Posterior cingulate gyrus (tissue), 11 donors: ENCODE measurements at regions not wholly inside any gene's neighbourhood (a gene's known extent, or its start where the extent isn't known, plus 50 kb on each side); places are given as distances from the start of the nearest gene placed in this dataset.
A peak's percentile ranks its signal among the peaks of the same experiment; 100 is the strongest.
"Not testable (repeated sequence)": the region's sequence is repeated elsewhere in the genome, so short reads cannot be mapped to it uniquely, and the experiment has no call there.

ENCODE experiments used
- DNase-seq, 10 donors: peaks; one replicate each; pipeline versions ENCODE4 v3.0.0 to v3.0.0-alpha.2; 2020 to 2021; ENCODE audit warnings: mixed read lengths in 3 of 10
- intact Hi-C: fragments of 100-400 bp; cut with DNase I; formaldehyde crosslinking; loops from one replicate; pipeline ENCODE4 v1.15.1; 2023

DNA sequence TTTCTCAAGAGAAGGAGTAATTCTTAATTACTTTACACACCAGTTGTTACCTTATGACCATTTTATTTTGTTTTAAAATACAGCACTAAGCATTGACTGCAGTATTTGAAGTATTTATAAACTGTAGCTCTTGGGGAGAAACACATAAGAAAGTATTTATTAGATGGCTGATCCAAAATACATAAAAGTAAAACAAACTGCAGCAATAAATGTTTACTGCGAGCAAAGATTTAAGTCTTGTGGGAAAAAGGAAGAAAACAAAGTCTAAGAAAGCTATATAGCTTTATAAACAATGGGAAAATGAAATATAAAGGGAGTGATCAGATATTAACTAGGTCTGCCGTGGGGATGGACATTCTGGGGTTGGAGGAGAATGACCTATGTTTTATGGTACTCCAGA lies 347.2 kb upstream of the ZC3H15 start:
- no peak for DNase-seq
- intact Hi-C loops = no loop called here

DNA sequence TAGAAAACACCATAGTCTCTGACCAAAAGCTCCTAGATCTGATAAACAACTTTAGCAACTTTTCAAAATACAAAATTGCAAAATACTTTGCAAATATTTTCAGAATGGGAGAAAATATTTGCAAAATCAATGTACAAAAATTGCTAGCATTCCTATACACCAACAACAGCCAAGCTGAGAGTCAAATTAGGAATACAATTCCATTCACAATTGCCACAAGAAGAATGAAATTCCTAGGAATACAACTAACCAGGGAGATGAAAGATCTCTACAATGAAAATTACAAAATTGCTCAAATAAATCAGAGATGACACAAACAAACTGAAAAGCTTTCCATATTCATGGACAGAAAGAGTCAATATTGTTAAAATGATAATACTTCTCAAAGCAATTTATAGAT lies 327.0 kb upstream of the ZC3H15 start:
- intact Hi-C loops = no loop called here
- no peak for DNase-seq

DNA sequence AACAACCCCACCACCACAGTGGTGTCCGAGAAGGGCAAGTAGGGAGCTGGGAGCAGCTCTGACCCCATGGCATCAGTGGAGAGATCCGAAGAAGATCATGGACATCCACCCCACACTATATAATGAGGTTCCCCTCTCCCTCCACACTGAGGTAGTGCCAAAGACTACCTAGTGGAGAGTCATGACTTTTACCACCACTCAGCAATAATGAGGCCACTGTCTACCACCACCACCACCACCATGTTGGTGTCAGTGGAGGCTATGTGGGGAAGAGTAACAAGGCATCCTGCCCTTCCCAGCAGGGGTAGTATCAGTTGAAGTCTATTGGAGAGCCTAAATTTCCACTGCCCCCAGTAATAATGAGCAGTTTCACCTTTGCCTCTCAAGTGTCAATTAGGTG lies 321.7 kb upstream of the ZC3H15 start:
- intact Hi-C loops = no loop called here
- no peak for DNase-seq

DNA sequence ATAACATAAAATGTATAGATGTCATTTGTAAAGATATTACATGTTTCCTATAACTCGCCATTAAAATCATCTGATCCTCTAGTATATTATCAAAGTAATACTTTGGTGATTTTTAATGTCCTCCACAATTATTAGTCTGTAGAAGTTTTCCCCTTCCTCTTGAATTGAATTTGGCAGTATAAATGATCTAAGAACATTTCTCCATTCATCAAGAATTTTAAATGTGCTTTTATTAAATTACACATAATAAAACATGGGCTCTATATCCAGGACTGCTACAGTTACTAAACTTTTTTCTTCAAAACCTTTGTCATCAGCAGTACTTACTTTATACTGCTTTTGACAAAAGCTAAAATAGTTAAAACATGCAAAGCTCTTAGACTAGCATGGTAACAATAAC lies 315.4 kb upstream of the ZC3H15 start:
- intact Hi-C loops = no loop called here
- no peak for DNase-seq

DNA sequence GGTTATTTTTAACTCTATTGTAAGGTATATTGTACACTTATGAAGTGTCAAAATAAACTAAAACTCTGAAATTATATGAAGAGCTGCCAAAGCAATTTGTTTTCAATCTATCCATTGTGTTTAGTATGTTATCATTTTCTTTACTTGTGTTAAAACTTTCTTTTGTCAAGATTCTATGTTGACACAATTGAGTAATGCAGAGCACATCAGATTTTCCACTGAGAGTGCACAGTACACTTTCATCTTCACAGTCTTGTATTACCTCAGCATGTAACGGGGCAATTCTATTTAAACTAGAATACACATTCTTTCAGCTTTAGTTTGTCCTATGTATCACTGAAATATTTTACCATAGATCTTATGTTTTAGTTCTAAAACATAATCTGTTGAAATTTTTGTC lies 304.4 kb upstream of the ZC3H15 start:
- no peak for DNase-seq
- intact Hi-C loops = no loop called here

DNA sequence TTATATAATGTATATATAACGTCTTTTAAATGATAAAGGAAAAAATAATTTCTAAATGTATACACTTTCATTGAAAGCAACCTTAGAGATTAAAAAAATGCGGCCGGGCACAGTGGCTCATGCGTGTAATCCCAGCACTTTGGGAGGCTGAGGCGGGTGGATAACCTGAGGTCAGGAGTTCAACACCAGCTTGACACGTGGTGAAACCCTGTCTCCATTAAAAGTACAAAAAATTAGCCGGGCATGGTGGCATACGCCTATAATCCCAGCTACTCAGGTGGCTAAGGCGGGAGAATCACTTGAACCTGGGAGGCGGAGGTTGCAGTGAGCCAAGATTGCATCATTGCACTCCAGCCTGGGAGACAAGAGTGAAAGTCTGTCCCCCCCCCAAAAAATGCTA lies 303.7 kb upstream of the ZC3H15 start:
- intact Hi-C loops = not testable (repeated sequence)
- peak in 2 of 10 donors; percentile 15 to 60 for DNase-seq

DNA sequence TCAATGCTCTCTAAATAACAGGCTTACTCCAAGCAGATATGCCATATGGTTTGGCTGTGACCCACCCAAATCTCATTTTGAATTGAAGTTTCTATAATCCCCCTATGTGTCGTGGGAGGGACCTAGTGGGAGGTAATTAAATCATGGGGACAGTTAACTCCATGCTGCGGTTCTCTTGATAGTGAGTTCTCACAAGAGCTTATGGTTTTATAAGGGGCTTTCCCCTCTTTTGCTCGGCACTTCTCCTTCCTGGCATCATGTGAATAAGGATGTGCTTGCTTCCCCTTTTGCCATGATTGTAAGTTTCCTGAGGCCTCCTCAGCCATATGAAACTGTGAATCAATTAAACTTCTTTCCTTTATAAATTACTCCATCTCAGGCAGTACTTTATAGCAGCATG lies 302.7 kb upstream of the ZC3H15 start:
- intact Hi-C loops = no loop called here
- no peak for DNase-seq

DNA sequence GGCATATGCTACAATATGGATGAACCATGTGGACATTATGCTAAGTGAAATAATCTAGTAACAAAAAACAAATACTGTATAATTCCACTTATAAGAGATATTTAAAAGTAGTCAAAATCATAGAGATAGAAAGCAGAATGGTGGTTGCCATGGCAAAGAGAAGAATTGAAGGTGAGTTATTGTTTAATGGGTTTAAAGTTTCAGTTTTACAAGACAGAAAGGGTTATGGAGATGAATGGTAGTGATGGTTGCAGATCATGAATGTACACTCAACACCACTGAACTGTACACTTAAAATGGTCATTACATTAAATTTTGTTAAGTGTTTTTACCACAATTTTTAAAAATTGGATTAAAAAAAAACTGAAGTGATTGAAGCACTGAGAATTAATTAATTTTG lies 298.2 kb upstream of the ZC3H15 start:
- DNase-seq = no peak
- intact Hi-C loops = no loop called here

DNA sequence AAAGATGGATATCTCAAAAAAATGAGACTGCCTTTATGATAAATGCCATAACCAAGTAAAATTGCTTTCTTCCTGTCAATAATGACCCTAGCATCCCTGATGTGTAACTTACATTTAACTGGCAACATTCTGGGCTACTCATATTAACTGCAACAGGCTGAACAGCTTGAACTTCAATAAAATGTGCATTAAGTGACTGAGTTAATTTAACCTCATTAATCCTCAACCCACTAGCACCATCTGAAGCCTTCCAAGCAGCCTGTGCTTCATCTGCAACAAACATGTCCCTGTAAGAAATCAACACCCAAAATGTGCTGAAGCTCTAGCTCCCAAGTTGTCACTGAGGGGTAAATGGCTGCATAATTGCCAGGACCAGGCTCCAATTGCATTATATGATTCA lies 296.2 kb upstream of the ZC3H15 start:
- intact Hi-C loops = no loop called here
- no peak for DNase-seq

DNA sequence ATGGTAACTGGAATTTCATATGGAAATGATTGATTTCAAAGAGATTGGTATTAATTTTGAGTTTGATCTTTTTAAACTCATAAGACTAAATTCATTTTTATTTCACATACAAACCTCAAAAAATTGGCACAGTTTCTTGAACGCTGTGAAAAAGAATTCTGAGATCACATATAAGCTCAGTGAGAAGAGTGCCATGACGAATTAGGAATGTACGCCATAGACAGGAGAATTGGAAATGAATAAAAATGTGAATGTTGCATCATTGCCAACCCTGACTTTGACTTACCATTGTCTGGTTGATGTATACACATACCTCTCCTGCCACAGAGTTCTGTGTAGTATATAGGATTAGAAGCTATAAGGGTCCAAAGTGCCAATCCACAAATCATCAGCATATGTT lies 290.4 kb upstream of the ZC3H15 start:
- intact Hi-C loops = no loop called here
- DNase-seq = no peak

DNA sequence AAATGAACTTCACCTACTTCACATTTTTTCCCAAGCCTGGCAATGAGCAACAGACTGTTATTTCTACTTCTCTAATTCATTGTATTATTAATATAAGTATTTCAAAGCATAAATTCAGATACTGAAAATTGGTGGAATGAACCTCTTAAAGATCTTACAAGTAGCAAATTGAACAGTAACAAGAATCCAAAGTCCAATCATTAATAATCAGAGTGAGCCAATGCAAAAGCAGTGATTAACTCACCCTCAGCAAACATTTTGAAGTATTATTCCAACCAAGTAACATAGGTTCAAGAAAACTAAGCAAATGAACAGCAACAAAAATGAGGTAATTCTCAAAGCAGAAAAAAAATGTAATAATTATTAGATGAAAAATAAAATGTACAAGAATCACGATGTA lies 288.1 kb upstream of the ZC3H15 start:
- DNase-seq = no peak
- intact Hi-C loops = no loop called here

DNA sequence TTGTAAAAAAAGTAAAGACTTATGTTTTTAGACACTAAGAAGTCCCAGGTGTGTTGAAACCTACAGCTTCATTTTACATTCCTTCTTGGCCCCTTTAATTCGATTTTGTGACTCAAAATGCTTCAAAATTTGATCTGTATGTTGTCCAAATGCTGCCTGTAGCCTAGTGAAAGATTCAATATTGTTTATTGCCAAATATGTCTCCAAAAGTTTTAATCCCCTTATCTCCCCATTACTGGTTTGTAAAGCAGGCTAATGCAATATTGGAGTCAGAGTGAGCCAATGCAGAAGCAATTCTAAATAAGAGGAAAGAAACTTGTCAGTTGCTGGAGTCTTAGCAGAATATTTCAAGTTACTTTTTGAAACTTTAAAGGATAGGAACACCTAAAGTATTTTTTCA lies 287.0 kb upstream of the ZC3H15 start:
- intact Hi-C loops = no loop called here
- DNase-seq = no peak

DNA sequence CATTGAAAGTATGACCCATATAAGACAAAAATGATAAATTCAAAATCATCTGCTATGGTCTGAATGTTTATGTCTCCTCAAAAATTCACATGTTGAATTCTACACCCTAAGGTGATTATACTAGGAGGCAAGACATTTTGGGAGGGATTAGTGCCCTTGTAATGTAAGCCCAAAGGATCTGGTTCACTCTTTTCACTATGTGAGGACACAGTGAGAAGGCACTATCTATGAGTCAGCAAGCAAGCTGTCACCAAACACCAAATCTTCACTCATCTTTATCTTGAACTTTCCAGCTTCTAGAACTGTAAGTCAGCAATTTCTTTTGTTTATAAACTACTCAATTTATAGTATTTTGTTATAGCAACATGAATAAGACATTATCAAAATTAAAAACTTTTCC lies 284.7 kb upstream of the ZC3H15 start:
- intact Hi-C loops = no loop called here
- no peak for DNase-seq

DNA sequence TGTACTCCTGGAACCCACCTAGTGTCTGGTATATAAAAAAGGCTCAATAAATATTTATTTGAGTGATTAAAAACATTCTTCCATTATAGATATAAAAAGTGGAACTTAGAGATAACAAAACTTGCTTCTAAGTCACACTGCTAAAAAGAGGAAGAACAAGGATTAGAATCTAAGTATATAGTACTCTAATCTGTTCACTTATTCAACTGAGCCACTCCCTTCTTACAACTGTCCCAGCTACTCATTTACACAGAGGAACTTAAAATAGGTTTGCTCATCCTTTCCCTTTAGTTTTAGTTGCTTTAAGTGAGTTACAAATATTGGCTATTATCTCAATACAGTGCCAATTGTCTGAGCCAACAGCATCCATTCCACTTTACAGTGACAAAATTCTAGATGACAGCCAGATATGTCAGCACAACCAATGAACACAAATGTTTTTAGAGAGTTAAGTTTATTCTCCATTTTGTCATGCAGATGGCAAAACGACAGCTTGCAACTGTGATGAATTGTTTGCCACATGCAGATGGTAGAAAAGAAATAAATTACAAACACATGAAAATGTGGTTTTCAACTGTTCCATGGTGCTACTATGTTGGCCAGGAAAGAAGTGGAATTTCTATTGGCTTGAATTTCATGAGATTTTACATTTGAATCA lies 280.7 kb upstream of the ZC3H15 start:
- intact Hi-C loops = no loop called here
- no peak for DNase-seq

DNA sequence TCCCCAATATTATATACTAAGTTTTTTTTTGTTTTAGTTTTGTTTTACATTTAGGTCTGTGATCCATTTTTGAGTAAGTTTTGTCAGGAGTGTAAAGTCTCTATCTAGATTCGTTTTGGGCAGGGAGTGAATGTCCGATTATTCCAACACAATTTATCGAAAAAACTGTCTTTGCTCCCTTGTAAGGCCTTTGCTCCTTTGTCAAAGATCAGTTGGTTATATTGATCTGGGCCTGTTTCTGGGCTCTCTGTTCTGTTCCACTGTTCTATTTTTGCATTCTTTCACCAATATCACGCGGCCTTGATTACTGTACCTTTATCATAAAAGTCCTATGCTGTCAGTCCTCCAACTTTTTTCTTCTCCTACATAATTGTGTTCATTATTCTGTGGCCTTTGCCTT lies 276.5 kb upstream of the ZC3H15 start:
- intact Hi-C loops = no loop called here
- DNase-seq = no peak

DNA sequence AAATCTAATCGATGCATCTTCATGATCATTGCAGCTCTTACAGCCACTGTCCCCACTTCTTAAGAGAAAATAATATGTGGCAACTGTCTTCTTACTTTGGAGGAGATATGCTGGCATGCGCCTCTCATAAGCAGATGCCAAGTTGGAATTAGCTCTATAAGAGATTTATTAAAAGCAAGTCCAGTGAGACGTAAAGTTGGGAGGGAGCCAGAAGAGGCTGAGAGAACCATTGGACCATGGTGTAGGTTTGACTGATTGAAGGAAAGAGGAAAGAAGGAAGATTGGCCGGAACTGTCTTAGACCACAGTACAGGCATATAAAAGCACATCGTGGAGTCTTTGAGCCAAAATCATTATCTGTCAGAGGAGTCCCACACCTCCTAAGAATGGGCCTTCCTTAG lies 265.7 kb upstream of the ZC3H15 start:
- DNase-seq = no peak
- intact Hi-C loops = no loop called here

DNA sequence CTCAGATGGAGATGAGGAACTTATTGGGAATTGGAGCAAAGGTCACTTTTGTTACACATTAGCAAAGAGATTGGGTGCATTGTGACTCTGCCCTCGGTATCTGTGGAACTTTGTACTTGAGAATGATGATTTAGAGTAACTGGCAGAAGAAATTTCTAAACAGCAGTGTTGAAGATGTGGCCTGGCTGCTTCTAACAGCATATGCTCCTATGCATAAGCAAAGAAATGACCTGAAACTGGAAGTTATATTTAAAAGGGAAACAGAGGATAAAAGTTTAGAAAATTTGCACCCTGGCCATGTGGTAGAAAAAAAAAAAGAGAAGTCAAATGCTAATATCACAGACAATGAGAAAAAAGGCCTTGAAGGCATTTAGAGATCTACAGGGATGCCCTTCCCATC lies 256.8 kb upstream of the ZC3H15 start:
- intact Hi-C loops = no loop called here
- no peak for DNase-seq

DNA sequence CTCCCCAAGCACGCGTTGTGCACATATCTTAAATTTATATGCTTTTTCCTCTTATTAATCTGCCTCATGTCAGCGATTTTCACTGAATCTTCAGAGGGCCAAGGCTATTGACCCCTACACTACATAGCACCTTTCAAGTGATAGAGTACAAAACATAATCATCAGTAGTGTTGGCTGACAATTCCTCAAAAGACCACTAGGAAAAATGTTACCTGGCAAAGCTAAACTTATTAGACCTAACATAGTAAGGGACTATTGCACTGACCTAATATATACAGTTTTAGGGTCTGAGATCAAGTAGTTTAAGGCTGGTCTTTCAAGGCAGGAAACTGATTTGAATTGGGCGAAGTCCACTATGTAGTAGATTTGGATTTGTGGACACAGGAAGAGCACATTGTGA lies 244.2 kb upstream of the ZC3H15 start:
- no peak for DNase-seq
- intact Hi-C loops = no loop called here

DNA sequence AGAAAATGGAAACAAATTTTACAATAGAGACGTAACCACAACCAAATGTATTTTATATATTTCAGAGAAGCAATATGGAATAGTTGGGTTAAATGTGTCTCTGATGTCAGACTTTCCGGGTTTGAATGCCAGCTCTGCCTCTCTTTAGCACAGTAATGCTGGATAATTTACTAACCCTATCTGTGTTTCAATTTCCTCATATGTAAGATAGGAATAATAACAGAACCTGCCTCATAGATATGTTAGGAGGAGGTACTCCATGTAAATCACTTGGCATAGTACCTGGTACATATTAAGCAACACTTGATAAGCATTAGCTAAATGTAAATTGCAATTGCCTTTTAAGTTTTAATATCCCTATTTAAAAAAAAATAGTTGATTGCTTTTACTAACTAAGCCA lies 231.3 kb upstream of the ZC3H15 start:
- no peak for DNase-seq
- intact Hi-C loops = loop anchor here (10.0 kb wide), 1 partner anchor 1650 kb away; no protein-coding TSS in a partner anchor

DNA sequence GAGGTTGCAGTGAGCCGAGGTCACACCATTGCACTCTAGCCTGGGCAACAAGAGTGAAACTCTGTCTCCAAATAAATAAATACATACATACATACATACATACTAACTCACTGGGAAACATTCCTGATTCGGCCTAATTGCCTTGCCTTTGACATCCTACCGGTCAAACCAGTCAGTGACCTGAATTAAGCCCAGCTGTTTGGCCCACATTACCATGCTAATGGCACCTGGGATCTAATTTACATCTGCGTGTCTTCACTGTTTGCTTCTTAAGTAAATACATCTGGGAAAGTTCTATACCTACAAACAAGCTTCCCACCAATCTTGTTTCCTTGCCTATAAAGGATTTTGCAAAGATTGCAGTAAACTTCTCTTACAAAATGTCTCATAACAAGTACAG lies 230.2 kb upstream of the ZC3H15 start:
- DNase-seq = no peak
- intact Hi-C loops = loop anchor here (10.0 kb wide), 1 partner anchor 1651 kb away; no protein-coding TSS in a partner anchor

DNA sequence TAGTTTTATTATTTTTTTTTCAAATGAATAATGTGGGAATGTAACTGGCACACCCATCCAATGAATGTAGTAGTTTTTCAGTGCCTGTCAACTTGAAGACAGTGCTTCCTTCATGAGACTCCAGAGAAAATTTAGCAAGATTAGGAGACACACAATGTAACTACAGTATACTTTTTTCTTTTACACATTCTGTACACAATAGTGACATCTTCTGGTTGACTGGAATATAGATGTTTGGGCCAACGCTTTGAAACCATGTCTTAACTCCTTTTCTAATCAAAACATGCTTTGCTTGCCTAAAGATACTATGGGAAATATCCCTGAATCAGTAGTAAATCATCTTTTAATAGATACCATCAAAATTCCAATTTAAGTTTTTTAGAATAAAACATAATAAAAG lies 229.5 kb upstream of the ZC3H15 start:
- intact Hi-C loops = loop anchor here (10.0 kb wide), 1 partner anchor 1652 kb away; no protein-coding TSS in a partner anchor
- DNase-seq = no peak

DNA sequence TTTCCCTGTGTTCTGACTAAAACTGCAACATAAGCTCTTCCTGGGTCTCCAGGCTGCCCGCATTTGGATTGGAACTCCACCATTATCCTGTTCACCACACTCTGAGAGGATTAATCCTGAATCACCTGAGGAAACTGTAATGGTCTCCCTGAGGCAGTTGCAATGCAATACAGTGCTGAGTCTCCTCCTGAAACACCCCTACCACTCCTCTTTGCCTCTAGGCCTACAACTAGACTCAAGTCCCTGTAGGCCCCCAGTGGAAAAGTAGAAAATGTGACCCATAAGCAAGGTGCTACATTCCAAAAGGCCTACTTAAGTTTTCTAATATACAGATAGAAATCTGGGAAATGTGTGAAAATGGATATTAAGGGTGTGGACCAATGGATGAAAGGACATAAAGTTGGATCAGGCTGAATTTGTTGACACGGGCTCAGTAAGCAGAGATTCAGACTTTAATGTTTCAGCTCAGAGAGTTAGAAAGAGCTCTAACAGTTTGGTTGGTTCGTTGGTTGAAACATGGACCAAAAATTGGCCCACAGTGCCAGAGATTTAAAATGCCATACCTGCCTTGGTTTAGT lies 222.3 kb upstream of the ZC3H15 start:
- intact Hi-C loops = no loop called here
- no peak for DNase-seq

DNA sequence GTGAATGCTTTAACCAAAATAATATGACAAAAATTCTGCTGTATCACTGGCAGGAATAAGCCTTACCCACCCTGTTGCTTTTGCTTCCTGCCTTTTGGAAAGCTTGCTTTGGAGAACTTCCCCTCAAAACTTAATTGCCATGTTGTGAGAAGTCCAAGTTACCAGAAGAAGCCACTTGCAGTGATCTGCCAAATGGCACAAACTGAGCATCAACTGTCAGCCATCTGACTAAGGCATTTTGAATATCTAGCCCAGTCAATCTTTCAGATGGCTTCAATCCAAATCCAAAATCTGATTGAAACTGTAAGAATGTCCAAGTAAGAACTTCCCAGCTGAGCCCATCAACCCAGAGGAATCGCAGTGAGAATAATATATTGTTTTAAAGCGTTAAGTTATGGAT lies 216.5 kb upstream of the ZC3H15 start:
- no peak for DNase-seq
- intact Hi-C loops = no loop called here
